ENCODE measurements at regions not wholly inside any gene's neighbourhood (a gene's known extent, or its start where the extent isn't known, plus 50 kb on each side); places are given as distances from the start of the nearest gene placed in this dataset.

DNA sequence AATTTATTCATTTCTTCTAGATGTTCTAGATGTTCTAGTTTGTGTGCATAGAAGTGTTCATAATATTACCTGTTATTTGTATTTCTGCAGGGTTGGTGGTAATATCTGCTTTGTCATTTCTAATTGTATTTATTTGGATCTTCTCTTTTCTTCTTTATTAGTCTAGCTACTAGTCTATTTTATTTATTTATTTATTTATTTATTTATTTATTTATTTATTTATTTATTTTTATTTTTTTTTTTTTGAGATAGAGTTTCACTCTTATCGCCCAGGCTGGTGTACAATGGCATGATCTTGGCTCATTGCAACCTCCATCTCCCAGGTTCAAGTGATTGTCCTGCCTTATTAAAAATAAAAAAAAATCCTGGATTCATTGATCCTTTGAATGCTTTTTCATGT is 114.8 kb upstream of the THSD7A start:
- TF ChIP-seq, protein P1, sequence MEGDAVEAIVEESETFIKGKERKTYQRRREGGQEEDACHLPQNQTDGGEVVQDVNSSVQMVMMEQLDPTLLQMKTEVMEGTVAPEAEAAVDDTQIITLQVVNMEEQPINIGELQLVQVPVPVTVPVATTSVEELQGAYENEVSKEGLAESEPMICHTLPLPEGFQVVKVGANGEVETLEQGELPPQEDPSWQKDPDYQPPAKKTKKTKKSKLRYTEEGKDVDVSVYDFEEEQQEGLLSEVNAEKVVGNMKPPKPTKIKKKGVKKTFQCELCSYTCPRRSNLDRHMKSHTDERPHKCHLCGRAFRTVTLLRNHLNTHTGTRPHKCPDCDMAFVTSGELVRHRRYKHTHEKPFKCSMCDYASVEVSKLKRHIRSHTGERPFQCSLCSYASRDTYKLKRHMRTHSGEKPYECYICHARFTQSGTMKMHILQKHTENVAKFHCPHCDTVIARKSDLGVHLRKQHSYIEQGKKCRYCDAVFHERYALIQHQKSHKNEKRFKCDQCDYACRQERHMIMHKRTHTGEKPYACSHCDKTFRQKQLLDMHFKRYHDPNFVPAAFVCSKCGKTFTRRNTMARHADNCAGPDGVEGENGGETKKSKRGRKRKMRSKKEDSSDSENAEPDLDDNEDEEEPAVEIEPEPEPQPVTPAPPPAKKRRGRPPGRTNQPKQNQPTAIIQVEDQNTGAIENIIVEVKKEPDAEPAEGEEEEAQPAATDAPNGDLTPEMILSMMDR (conservative IDR thresholded peaks at IDR 0.05 in 1 of 2, IDR thresholded peaks at IDR 0.05 in 1 of 2; ENCODE audit: low read depth in 1 of 2, low read length in 2 of 2) = no peak
- no peak for TF ChIP-seq EZH2 (IDR thresholded peaks at IDR 0.05; ENCODE audit: low read length, missing control alignments)

Data from fibroblast of lung (primary cell).